Stimulated activated CD4-positive, alpha-beta T cell treated with anti-CD3 and anti-CD28 coated beads, TNF-alpha, amount 100 ng/mL, for 24 hours (primary cell): ENCODE measurements at regions not wholly inside any gene's neighbourhood (a gene's known extent, or its start where the extent isn't known, plus 50 kb on each side); places are given as distances from the start of the nearest gene placed in this dataset.
"Not testable (repeated sequence)": the region's sequence is repeated elsewhere in the genome, so short reads cannot be mapped to it uniquely, and the experiment has no call there.

Source experiments
- DNase-seq, 3 experiments: peaks; one replicate each; pipeline ENCODE4 v3.0.0-alpha.2; 2020; ENCODE audit warnings: low read depth in 3 of 3

- DNase-seq = no peak
Observed at GRCh38 chr12:85573635-85574214, 262.5 kb downstream of the RASSF9 start.

DNA sequence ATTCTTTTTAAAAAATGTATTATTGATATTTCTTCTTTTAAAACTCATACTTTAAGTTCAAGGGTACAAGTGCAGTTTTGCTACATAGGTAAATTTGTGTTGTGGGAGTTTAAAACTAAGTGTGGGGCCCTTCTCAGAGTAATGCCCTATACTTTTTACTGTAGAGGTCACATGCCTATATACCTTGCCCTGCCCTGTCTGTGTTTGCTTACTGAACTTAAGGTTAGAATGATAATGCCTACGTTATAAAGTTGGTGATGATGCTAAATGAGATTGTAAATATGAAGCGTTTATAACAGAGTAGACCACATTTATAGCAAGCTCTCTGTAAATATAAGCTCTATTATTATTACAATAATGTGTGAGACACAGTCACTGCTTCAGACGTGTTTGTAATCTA lies 261.9 kb downstream of the RASSF9 start:
- no peak for DNase-seq

- DNase-seq = peak in 1 of 3 experiments; percentile 5
Observed at GRCh38 chr12:85575120-85576096, 260.8 kb downstream of the RASSF9 start.

GRCh38 chr12:85580562-85581168 lies 255.5 kb downstream of the RASSF9 start:
- no peak for DNase-seq

DNA sequence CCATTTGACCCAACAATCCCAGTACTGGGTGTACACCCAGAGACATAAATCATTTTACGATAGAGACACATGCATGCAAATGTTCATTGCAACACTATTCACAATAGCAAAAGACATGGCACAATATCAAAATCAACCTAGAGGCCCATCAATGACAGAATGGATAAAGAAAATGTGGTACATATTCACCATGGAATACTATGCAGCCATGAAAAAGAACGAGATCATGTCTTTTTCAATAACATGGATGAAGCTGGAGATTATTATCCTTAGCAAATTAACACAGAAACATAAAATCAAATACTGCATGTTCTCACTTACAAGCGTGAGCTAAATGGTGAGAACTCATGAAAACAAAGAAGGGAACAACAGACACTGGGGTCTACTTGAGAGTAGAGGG lies 249.1 kb downstream of the RASSF9 start:
- DNase-seq = no peak

DNA sequence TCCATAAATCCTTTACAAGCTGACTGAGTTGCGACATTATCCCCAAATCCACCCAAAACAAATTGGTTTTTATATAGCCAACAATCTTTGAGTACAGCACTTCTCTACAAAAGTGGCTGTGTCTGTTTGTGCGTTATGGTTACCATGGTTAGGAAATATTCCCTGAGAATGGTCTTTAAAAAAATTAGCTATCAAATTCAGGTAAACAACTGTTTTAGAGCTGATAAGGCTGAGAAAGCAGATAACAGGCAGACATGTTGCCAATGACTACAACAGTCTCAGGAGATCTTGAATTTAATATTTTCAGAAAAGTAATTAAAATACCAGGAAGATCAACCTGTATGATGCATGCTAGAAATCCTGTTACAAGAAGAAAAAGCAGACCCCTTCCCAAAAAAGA lies 248.0 kb downstream of the RASSF9 start:
- no peak for DNase-seq

GRCh38 chr12:85600841-85601240 lies 235.4 kb downstream of the RASSF9 start:
- DNase-seq = no peak

- no peak for DNase-seq
Observed at GRCh38 chr12:85603556-85603955, 232.7 kb downstream of the RASSF9 start.

DNA sequence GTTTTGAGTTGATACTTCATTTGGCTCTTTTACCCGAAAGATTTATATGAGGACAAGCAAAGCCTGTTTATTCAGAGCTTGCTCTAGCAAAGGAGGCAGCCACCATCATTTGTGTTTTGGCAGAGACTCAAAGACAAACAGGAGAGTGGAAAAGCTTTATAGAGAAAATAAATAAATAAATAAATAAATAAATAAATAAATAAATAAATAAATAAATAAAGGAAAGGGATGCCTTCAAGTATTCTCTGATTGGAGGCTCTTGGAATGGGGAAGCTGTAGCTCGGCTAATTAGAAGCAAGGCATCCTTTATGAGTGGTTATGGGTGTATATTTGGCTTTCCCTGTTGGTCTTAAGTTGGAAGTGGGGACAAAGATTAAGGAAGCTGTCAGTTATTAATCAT lies 229.8 kb downstream of the RASSF9 start:
- no peak for DNase-seq

DNA sequence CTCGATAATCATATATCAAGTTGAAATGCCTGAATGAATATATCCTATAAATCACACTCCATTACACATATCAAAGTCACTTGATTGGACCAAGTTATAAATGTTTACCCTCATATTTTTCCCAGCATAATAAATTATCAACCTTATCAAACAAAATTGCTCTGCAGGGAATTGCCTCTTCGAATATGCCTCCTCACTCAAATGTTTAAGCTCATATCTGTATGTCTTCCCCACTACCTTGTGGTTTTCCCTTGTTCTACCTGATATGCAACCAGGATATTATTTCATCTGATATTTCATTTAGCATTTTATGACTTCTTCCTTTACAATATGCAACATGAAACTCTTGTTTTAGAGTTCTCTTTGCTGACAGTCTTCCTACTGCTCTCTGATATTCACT lies 226.4 kb downstream of the RASSF9 start:
- no peak for DNase-seq

- DNase-seq = no peak
Observed at GRCh38 chr12:85610194-85610593, 226.0 kb downstream of the RASSF9 start.

DNA sequence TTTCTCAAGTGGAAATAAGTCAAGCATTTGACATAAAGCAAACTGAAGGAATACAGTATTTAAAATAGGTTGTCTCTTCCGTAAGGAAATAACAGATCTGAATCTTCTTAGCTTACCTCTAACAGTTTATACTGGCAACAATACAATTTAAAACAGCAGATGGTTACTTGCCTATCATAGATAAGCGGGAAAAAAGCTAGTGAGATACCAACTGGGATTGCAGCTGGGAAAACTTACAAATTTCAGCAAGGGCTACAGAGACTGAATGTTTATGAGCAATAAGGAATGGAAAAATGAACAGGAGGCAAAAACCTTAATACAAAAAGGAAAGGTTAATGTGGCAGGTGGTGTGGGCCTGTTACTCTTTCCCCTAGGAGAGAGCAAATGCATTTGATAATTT lies 220.0 kb downstream of the RASSF9 start:
- no peak for DNase-seq

DNA sequence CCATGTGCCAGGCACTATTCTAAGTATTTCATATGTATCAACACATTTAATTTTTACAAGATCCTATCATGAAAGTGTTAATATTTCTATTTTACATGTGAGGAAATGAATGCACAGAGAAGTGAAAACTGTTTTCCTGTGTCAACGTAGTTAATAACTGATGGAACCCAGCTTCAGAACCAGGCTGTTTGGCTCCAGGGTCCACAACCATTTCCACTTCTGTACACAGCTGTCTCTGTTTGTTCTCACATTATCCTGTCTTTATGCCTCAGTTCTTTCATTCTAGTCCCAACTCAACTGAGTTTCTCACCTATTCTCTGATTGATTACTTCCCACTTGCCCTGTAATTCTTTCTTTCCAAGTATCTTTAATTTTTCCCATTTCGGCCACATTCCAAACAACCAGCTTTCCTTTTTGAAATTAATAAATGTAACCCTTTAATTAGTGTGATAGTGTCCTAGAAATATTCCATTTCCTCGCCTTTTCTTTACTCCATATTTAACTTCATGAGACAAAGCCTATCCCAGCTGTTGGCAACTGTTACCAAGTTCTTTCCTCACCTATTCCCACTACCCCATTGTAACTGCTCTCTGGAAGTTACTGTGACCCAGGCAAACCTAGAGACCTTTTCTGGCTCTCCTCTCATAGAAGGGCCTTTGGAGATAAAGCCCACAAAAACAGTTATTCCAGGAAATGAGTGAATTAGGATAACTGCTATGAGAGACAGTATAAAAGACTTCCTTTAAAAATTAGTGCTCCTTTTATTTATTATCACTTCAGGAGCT lies 218.7 kb downstream of the RASSF9 start:
- no peak for DNase-seq

DNA sequence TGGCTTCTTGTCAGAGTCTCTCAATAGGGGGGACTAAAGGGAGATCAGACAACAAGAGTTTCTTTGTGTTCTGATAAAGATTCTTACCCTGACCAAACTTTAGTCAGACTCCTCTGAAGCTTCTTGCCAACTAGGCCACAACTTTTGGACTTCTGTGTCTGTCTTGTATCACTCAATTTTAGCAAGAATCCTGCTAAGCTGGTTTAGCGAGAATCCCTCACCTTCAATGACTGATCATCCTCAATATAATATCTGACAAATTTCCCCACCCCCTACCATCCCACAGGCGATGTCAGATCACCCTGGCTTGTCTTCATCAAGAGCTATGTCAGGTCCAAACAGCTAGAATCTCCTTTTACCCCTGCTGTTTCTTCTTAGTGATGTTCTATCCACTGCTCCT lies 215.2 kb downstream of the RASSF9 start:
- no peak for DNase-seq

- DNase-seq = no peak
Observed at GRCh38 chr12:85623763-85624162, 212.4 kb downstream of the RASSF9 start.

GRCh38 chr12:85625467-85625866 lies 210.7 kb downstream of the RASSF9 start:
- DNase-seq = no peak

DNA sequence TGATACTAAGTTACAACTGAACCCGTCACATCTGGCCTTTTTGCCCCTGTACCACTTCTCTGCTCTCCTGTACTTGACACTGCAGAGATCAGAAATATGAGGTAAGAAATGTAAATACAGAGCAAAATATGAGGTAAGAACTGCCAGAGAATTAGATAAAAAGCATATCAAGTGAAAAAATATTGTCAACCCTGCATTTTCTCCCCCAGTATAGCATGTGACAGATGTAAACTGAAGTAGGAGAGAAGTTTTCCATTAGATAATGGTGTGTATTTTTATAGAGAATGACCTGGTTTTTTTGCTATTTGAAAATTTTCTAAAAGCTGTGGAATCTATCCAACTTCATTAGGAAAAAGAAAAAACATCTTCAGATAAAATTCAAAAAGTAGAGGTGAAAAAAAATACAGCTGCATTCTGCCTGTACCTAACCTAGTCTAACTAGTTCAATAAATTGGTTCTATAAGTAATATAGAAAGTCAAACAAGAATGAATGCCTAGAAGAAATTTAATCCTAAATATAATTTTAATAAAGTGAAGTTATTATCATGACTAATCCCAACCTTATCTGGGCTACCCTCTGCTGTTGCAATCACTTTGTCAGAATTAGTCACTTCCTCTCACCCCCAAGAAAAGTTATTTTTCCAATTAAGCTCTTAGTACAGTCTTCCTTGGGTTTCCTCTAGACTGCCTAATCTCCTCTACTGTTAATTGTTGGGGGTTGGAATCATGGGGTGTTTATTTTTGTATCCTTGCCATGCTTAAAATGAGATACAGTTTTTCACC lies 210.0 kb downstream of the RASSF9 start:
- no peak for DNase-seq

GRCh38 chr12:85626784-85627171 lies 209.4 kb downstream of the RASSF9 start:
- DNase-seq = no peak

GRCh38 chr12:85627584-85627983 lies 208.6 kb downstream of the RASSF9 start:
- no peak for DNase-seq

GRCh38 chr12:85628562-85628961 lies 207.6 kb downstream of the RASSF9 start:
- not testable (repeated sequence) for DNase-seq

DNA sequence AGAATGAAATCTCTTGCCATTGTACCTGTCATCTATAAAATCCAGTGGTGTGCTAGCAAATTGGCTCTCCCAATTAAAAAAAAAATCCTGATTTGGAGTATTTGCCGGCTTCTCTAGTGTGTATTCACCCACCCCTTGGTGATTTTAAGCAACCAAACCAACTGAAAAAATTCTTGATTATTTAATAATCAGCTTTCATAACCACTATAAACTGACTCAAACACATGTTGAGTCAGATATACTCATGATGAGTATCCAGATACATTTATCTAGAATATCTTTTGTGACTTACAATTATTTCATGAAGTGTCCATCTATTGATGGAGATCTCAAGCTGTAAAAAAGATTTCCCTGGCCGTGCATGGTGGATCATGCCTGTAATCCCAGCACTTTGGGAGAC lies 205.4 kb downstream of the RASSF9 start:
- no peak for DNase-seq
